K562 (cell line): ENCODE measurements at regions not wholly inside any gene's neighbourhood (a gene's known extent, or its start where the extent isn't known, plus 50 kb on each side); places are given as distances from the start of the nearest gene placed in this dataset.

Source experiments
- ATAC-seq: fragments of 200-7000 bp; cut with Tn5 transposase; 3 replicates; pipeline ENCODE4 v1.9.1; 2020; ENCODE audit warnings: moderate library complexity
- BruUV-seq: library from RNA; stranded (reverse); fragments of 400-500 nt; replicated peaks from 2 replicates; lab custom pipeline; 2021; lab: Mats Ljungman, UMichigan
- CTCF ChIA-PET: fragments of 300-600 bp; formaldehyde crosslinking; extraction: SDS; loops from one replicate; lab custom pipeline; 2021; ENCODE audit warnings: low intra/inter-chr PET ratio; lab: Yijun Ruan, JAX
- POLR2A ChIA-PET: fragments of 300-600, 350-650 bp; sonication (Branson Sonifier 250); formaldehyde crosslinking; extraction: SDS; loops from one replicate; lab custom pipeline; 2021; ENCODE audit warnings: antibody characterized with exemption, inconsistent platforms; lab: Yijun Ruan, JAX
- DNase-seq, 4 experiments: peaks; one replicate each; pipeline versions ENCODE4 v3.0.0 to v3.0.0-alpha.2; 2011 to 2018; ENCODE audit warnings: low spot score in 3 of 4, mixed read lengths in 3 of 4; ENCODE audit errors: extremely low read depth in 1 of 4
- FAIRE-seq: peaks from 2 replicates; lab custom pipeline; 2011; peaks lifted over from hg19 to GRCh38; lab: Jason Lieb, UNC
- H2AFZ ChIP-seq: 2 replicates; pipeline ENCODE4 v1.6.0; 2011; ENCODE audit warnings: low read depth, low read length, control low read depth, inconsistent platforms
- H3K27ac ChIP-seq: fragments of 200-600 bp; 3 replicates; pipeline ENCODE4 v1.8.0; 2011; ENCODE audit warnings: low read depth, mild to moderate bottlenecking, control low read depth, inconsistent platforms, low read length, moderate library complexity, mixed read lengths; ENCODE audit errors: extremely low read depth
- H3K27me3 ChIP-seq, 2 experiments: fragments of 300-600 bp in 1 of 2; 2 replicates in 1 of 2; 3 replicates in 1 of 2; pipeline versions ENCODE4 v1.6.0 to v1.8.0; 2011; ENCODE audit warnings: inconsistent platforms in 2 of 2, low read length in 2 of 2, mild to moderate bottlenecking in 1 of 2, mixed read lengths in 1 of 2, moderate library complexity in 1 of 2; ENCODE audit not compliant: control insufficient read depth in 2 of 2, insufficient read depth in 2 of 2
- H3K36me3 ChIP-seq: fragments of 300-600 bp; 3 replicates; pipeline ENCODE4 v1.8.0; 2011; ENCODE audit warnings: mild to moderate bottlenecking, low read length, inconsistent platforms; ENCODE audit not compliant: control insufficient read depth, insufficient read depth
- H3K4me1 ChIP-seq, 2 experiments: fragments of 200-600 bp in 1 of 2; replicated peaks in 1 of 2; 2 replicates in 1 of 2; 3 replicates in 1 of 2; pipeline versions ENCODE4 v1.5.1 to v1.8.0; 2011; ENCODE audit warnings: inconsistent platforms in 2 of 2, low read length in 2 of 2, mild to moderate bottlenecking in 1 of 2, mixed read lengths in 1 of 2, moderate library complexity in 1 of 2; ENCODE audit not compliant: control insufficient read depth in 2 of 2, insufficient read depth in 2 of 2
- H3K4me2 ChIP-seq: 2 replicates; pipeline ENCODE4 v1.6.1; 2011; ENCODE audit warnings: low read length, control low read depth, inconsistent platforms, mixed read lengths; ENCODE audit not compliant: insufficient read depth
- H3K4me3 ChIP-seq: fragments of 200-600 bp; sonication (generic), shearing (Covaris generic); 2 replicates; pipeline ENCODE4 v1.5.1; 2016; ENCODE audit warnings: control low read depth, inconsistent platforms
- H3K79me2 ChIP-seq: fragments of 200-600 bp; 3 replicates; pipeline ENCODE4 v1.8.0; 2011; ENCODE audit warnings: low read length, inconsistent platforms; ENCODE audit not compliant: control insufficient read depth, insufficient read depth
- H3K9ac ChIP-seq, 2 experiments: 2 replicates each; pipeline versions ENCODE4 v1.6.0 to v1.6.1; 2011; ENCODE audit warnings: low read depth in 2 of 2, low read length in 2 of 2, control low read depth in 1 of 2, inconsistent platforms in 1 of 2, mild to moderate bottlenecking in 1 of 2, mixed read lengths in 1 of 2; ENCODE audit not compliant: insufficient read depth in 1 of 2
- H3K9me1 ChIP-seq: one replicate; pipeline ENCODE4 v1.6.0; 2011; ENCODE audit warnings: inconsistent platforms, mild to moderate bottlenecking, low read length, moderate library complexity; ENCODE audit not compliant: control insufficient read depth, insufficient read depth
- H3K9me3 ChIP-seq: replicated peaks from 2 replicates; pipeline ENCODE4 v1.5.1; 2011; ENCODE audit warnings: low read depth, low read length, inconsistent platforms; ENCODE audit not compliant: control insufficient read depth, insufficient read depth
- H4K20me1 ChIP-seq: replicated peaks from 2 replicates; pipeline ENCODE4 v1.6.1; 2011; ENCODE audit warnings: low read length, inconsistent platforms, mixed read lengths; ENCODE audit not compliant: control insufficient read depth, insufficient read depth
- ADNP ChIP-seq: fragments of 200-800 bp; sonication (Bioruptor generic); IDR thresholded peaks from 2 replicates; pipeline ENCODE4 v1.6.1; 2016; ENCODE audit warnings: missing genetic modification characterization, missing compliant biosample characterization
- ARNT ChIP-seq, 2 experiments: fragments of 450-650 bp; IDR thresholded peaks; 2 replicates each; pipeline ENCODE4 v1.6.1; 2016; ENCODE audit warnings: mild to moderate bottlenecking in 1 of 2
- ASH1L ChIP-seq: fragments of 450-650 bp; IDR thresholded peaks from 2 replicates; pipeline ENCODE4 v1.6.1; 2018; ENCODE audit warnings: borderline replicate concordance, mild to moderate bottlenecking, low read depth; ENCODE audit not compliant: partially characterized antibody
- CEBPB ChIP-seq: fragments of 450-650 bp; IDR thresholded peaks from 2 replicates; pipeline ENCODE4 v1.6.1; 2016; ENCODE audit warnings: missing genetic modification characterization, missing compliant biosample characterization
- CEBPG ChIP-seq, 3 experiments: fragments of 200-800 bp in 1 of 3; sonication (Bioruptor generic) in 1 of 3; sonication (generic) in 1 of 3; formaldehyde crosslinking in 1 of 3; IDR thresholded peaks in 2 of 3; conservative IDR thresholded peaks in 1 of 3; 2 replicates each; pipeline versions ENCODE4 v1.6.1 to v1.8.0; 2016 to 2022; ENCODE audit warnings: missing compliant biosample characterization in 2 of 3, missing genetic modification characterization in 2 of 3, mild to moderate bottlenecking in 1 of 3, missing genetic modification reagents in 1 of 3
- CTBP1 ChIP-seq: fragments of 450-650 bp; IDR thresholded peaks from 2 replicates; pipeline ENCODE4 v1.6.1; 2016; ENCODE audit warnings: borderline replicate concordance
- EGR1 ChIP-seq: fragments of 450-650 bp; conservative IDR thresholded peaks from 2 replicates; pipeline ENCODE4 v1.6.1; 2017; ENCODE audit warnings: mild to moderate bottlenecking
- HSF4 ChIP-seq: fragments of 250-450 bp; sonication (Bioruptor Pico); IDR thresholded peaks from 2 replicates; pipeline ENCODE4 v2.1.2; 2022; ENCODE audit warnings: mild to moderate bottlenecking, moderate library complexity, borderline replicate concordance
- KLF13 ChIP-seq: fragments of 450-650 bp; IDR thresholded peaks from 2 replicates; pipeline ENCODE4 v1.6.1; 2016; ENCODE audit warnings: missing genetic modification characterization, low read depth, mild to moderate bottlenecking, missing compliant biosample characterization, moderate library complexity, borderline replicate concordance
- NFIX ChIP-seq: fragments of 250-450 bp; sonication (Bioruptor Pico); IDR thresholded peaks from 2 replicates; pipeline ENCODE4 v1.4.0; 2020; ENCODE audit warnings: low read depth, mild to moderate bottlenecking, moderate library complexity
- POLR3A ChIP-seq: IDR thresholded peaks from 2 replicates; pipeline ENCODE4 v1.6.1; 2011; ENCODE audit warnings: borderline replicate concordance, mild to moderate bottlenecking, moderate library complexity; ENCODE audit not compliant: insufficient read length, insufficient read depth; ENCODE audit errors: extremely low read depth
- RBM39 ChIP-seq: fragments of 200-400 bp; formaldehyde crosslinking; optimal IDR thresholded peaks from 2 replicates; pipeline ENCODE3; 2018; ENCODE audit warnings: low read depth, low read length
- SREBF2 ChIP-seq: sonication (generic); formaldehyde crosslinking; IDR thresholded peaks from 2 replicates; pipeline ENCODE4 v1.4.0; 2020; ENCODE audit warnings: mild to moderate bottlenecking, missing genetic modification reagents
- TBP ChIP-seq: optimal IDR thresholded peaks from 2 replicates; pipeline ENCODE3; 2011; ENCODE audit warnings: low read depth, low read length, improper control_type of control experiment
- ZNF143 ChIP-seq: sonication (generic); formaldehyde crosslinking; IDR thresholded peaks from 2 replicates; pipeline ENCODE4 v1.9.0; 2022; ENCODE audit warnings: mild to moderate bottlenecking, missing genetic modification reagents
- ZNF280A ChIP-seq: fragments of 450-650 bp; IDR thresholded peaks from 2 replicates; pipeline ENCODE4 v1.6.1; 2018; ENCODE audit warnings: mild to moderate bottlenecking, low read depth; ENCODE audit not compliant: partially characterized antibody
- ZNF316 ChIP-seq: fragments of 450-650 bp; IDR thresholded peaks from 2 replicates; pipeline ENCODE4 v1.6.1; 2016
- ZNF695 ChIP-seq: fragments of 450-650 bp; formaldehyde crosslinking; IDR thresholded peaks from 2 replicates; pipeline ENCODE4 v1.4.0; 2020; ENCODE audit warnings: mild to moderate bottlenecking, moderate library complexity
- WGBS: fragments of 100-300 bp; shearing (Covaris generic); methylation state at CpG from one replicate; pipeline ENCODE4 v1.1.6; 2016; ENCODE audit warnings: low coverage, mixed read lengths; ENCODE audit not compliant: insufficient coverage; ENCODE audit errors: missing lambda C conversion rate; 5-methylcytosine and 5-hydroxymethylcytosine counted together
- in situ Hi-C: fragments of 300-500 bp; cut with MboI; formaldehyde crosslinking; loops from 4 replicates; pipeline ENCODE4 v1.15.0; 2018; ENCODE audit warnings: inconsistent platforms, mixed read lengths
- intact Hi-C: fragments of 100-400 bp; cut with micrococcal nuclease; formaldehyde crosslinking; loops from 2 replicates; pipeline ENCODE4 v1.14.2; 2022
- TF ChIP-seq, protein P1 (sequence below): sonication (generic); IDR thresholded peaks from 2 replicates; pipeline ENCODE4 v1.6.1; 2016

DNA sequence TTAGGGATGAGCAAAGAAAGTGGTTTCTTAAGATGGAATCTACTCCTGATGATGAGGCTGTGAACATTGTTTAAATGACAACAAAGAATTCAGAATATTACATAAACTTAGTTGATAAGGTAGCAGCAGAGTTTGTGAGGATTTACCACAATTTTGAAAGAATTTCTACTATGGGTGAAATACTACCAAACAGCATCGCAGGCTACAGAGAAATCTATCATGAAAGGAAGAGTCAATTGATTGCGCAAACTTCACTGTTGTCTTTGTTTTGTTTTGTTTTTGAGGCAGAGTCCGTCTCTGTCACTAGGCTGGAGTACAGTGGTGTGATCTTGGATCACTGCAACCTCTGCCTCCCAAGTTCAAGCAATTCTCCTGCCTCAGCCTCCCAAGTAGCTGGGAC lies 107.4 kb upstream of the SLC6A6 start:
- no peak overlapping the region for H3K4me3 ChIP-seq

DNA sequence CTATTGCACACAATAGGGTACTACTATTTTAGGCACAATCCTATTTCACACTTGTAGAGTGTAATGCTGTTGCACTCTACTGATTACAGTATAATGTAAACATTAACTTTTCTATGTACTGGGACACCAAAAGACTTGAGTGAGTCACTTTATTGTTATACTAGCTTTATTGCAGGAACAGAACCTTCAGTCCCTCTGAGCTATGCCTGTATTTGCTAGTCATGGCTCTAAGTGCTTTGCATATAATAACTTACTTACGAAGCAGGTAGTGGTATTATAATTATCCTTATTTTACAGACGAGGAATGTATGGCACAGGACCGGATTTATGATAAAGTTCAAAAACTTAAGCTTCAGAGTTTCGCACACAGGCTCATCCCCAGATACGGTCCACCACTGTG lies 106.6 kb upstream of the SLC6A6 start:
- ChIA-PET POLR2A (interaction anchor here (0.5 to 1.6 kb wide), 3 partner anchors 9 to 632 kb away, joined by 3 to 4 read pairs (median 3); no protein-coding TSS in a partner anchor), CTCF (no interaction called here)
- intact Hi-C loops (no loop called here), in situ Hi-C loops (no loop called here)
- no peak overlapping the region for H3K27ac ChIP-seq
- BruUV-seq: no TSS peak
- no peaks in the 10 kb centered on the region for H3K9me3 ChIP-seq
- no peak for DNase-seq
- WGBS: 48% methylated on average over 5 of the region's 5 CpGs
- no peak for FAIRE-seq
- no peaks in the 10 kb centered on the region for H3K9me1 ChIP-seq
- H3K4me3 ChIP-seq: no peak overlapping the region
- TF ChIP-seq CTBP1 (no peak), RBM39 (no peak), ASH1L (no peak), ZNF280A (no peak), ARNT (IDR thresholded peaks at IDR 0.05) (no peak), POLR3A (no peak), ADNP (tag) (no peak), TBP (no peak), KLF13 (tag) (no peak)
- TF ChIP-seq, protein P1, sequence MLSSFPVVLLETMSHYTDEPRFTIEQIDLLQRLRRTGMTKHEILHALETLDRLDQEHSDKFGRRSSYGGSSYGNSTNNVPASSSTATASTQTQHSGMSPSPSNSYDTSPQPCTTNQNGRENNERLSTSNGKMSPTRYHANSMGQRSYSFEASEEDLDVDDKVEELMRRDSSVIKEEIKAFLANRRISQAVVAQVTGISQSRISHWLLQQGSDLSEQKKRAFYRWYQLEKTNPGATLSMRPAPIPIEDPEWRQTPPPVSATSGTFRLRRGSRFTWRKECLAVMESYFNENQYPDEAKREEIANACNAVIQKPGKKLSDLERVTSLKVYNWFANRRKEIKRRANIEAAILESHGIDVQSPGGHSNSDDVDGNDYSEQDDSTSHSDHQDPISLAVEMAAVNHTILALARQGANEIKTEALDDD: no peak
- no peaks in the 10 kb centered on the region for H3K79me2 ChIP-seq
- no peak overlapping the region for H3K9ac ChIP-seq
- no peaks in the 10 kb centered on the region for H4K20me1 ChIP-seq
- no peak overlapping the region for H3K4me2 ChIP-seq
- peaks cover 0 to 9% of the 10 kb centered on the region in 2 experiments; a peak in 1 of 5 replicates for H3K4me1 ChIP-seq
- no peaks in the 10 kb centered on the region for H3K27me3 ChIP-seq
- H3K36me3 ChIP-seq: no peaks in the 10 kb centered on the region
- no peak overlapping the region for H2AFZ ChIP-seq
- ATAC-seq: no peak

More for the DNA sequence above, 107.4 kb upstream of the SLC6A6 start:
- Histone ChIP-seq H3K27ac (no peak overlapping the region), H3K9me1 (no peaks in the 10 kb centered on the region), H3K9me3 (no peaks in the 10 kb centered on the region), H3K4me2 (no peak overlapping the region), H3K9ac (no peak overlapping the region), H3K36me3 (no peaks in the 10 kb centered on the region), H2AFZ (no peak overlapping the region), H4K20me1 (no peaks in the 10 kb centered on the region), H3K27me3 (no peaks in the 10 kb centered on the region), H3K79me2 (no peaks in the 10 kb centered on the region), H3K4me1 (peaks cover 3 to 9% of the 10 kb centered on the region in 2 experiments; a peak in 4 of 5 replicates)
- no TSS peak for BruUV-seq
- TF ChIP-seq ZNF143 (no peak), SREBF2 (CRISPR knock-in tag) (no peak), EGR1 (no peak), ZNF316 (no peak), ZNF695 (CRISPR knock-in tag) (no peak), CEBPG (CRISPR knock-in tag; IDR thresholded peaks at IDR 0.05) (peak; percentile 49), CEBPG (tag; conservative IDR thresholded peaks at IDR 0.05 in 1 of 2, IDR thresholded peaks at IDR 0.05 in 1 of 2) (peak; percentile 49 to 77; a peak in 3 of 4 replicates), CEBPB (tag) (peak; percentile 87), NFIX (CRISPR knock-in tag) (no peak), HSF4 (CRISPR knock-in tag) (no peak)
- ChIA-PET POLR2A (interaction anchor here (1.6 kb wide), 1 partner anchor 11 kb away, joined by 4 read pairs; no protein-coding TSS in a partner anchor), CTCF (no interaction called here)
- 72% methylated on average over 3 of the region's 3 CpGs for WGBS
- intact Hi-C loops (no loop called here), in situ Hi-C loops (no loop called here)
- DNase-seq (no peak), ATAC-seq (no peak), FAIRE-seq (no peak)
